HG02840 (cell line): ENCODE measurements at regions not wholly inside any gene's neighbourhood (a gene's known extent, or its start where the extent isn't known, plus 50 kb on each side); places are given as distances from the start of the nearest gene placed in this dataset.
"Not testable (repeated sequence)": the region's sequence is repeated elsewhere in the genome, so short reads cannot be mapped to it uniquely, and the experiment has no call there.

Experiments
- ATAC-seq: cut with Tn5 transposase; IDR thresholded peaks from one replicate; pipeline ENCODE4 v1.9.1; 2021; ENCODE audit warnings: mild to moderate bottlenecking, moderate library complexity, moderate number of reproducible peaks; ENCODE audit not compliant: unreplicated experiment, low FRiP score

DNA sequence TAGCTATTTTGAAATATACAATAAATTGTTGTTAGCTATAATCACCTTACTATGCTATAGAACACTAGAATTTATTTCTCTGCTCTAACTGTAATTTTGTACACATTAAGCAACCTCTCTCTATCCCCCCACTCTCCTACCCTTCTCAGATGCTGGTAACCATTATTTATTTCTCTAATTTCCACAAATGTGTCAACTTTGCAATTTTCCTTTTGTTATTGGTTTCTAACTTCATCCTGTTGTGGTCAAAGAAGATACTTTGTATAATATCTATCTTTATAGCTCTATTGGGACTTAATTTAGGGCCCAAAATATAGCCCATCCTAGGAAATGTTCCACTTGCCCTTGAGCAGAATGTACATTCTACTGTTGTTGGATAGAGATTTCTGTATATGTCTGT lies 229.3 kb downstream of the SATB1 start:
- no peak for ATAC-seq

DNA sequence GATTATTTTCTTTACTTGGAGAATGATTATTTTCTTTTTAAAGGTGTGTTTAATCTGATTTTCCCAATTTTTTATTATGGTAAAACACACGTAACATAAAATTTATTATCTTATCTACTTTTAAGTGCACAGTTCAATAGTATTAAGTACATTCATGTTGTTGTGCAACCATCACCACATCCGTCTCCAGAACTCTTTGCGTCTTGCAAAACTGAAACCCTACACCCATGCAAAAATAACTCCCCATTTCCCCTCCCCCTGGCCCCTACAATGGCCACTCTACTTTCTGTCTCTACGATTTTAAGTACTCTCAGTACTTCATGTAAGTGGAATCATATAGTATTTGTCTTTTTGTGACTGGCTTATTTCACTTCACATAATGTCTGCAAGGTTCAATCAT lies 230.7 kb downstream of the SATB1 start:
- no peak for ATAC-seq

DNA sequence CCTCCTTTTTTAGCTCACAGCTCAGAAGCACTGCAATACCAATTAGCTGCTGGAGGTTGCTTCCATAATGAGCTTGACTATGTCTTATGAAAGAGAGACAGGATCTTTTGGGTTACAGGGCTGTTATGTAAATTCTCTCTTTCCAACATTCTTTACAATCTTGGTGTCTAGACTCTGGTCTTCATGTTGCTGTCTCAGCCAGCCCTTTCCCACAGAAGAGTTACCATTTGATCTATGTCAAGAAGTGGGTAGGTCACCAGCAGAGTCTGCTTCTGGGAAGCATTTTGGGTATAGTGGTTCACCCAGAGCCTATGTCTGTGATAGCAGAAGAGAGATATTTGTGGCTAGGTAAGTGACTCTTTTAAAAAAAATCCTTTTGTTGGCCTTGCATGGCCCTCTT lies 234.5 kb downstream of the SATB1 start:
- no peak for ATAC-seq

DNA sequence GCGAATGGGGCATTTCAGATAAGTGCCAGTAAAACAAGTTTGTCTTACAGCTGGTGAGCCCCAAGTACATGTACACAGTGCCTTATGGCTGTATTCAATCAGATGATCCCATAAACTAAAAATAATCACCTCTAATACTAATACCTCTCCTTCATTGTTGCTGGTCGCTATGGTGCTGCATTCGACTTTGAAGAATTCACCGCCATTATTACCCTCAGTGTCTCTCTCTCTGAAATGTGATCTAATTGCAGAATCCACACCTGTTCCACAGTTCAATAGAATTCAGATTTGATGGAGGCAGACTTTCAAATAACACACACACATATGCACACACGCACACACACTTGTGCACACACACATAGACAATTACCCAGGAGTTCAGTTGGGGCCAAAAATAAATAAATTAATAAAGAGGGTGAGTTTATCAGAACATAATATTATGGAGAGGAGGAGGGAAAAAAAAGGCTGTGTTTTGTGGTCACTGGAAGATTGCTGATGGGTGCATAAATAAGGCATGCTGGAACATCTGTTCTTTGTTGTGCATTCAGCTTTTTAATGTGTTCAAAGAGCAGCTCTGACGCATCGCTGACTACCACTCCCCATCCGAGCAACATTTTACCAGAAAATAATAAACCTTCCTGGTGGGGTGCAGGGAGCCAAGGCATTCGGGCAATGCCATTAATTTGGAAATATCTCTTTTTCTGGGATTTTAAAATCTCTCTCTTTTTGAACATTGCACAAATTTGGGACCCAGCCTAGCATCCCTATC lies 235.7 kb downstream of the SATB1 start:
- no peak for ATAC-seq

DNA sequence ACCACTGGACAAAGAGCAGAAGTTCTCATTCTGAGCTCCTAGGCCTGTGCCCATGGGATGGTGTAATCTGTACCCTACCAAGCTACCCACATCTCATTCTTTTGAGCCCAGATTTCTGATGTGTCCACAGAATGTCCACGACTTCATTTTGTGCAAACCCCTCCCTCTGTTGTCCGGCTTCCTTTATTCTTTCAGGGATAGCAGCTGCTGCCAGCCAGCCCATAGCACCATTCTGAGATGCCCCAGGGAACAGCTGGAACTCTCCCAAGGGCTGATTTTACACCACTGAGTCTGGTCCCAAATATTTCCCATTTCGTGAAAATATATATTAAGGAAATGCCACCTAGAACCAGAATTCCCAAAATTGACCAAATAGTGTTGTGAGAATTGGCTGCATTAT lies 236.6 kb downstream of the SATB1 start:
- no peak for ATAC-seq

DNA sequence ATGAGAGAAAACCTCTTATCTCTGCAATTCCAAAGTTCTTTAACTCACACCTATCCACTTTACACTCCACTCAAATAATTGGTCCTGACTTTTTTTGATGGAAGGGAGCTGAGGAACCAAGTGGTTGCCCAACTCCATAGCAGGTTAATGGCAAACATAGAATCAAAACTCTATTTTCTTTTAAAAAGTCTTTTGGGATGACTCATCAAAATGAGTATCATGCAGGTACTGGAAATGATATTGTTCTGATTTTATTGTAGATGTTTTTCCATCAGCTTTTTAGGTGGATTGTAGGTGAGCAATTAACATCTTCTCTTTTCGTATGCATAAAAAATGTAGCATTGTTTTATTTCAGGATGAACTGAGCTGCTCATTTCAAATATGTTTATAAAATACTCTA lies 239.5 kb downstream of the SATB1 start:
- ATAC-seq = no peak

DNA sequence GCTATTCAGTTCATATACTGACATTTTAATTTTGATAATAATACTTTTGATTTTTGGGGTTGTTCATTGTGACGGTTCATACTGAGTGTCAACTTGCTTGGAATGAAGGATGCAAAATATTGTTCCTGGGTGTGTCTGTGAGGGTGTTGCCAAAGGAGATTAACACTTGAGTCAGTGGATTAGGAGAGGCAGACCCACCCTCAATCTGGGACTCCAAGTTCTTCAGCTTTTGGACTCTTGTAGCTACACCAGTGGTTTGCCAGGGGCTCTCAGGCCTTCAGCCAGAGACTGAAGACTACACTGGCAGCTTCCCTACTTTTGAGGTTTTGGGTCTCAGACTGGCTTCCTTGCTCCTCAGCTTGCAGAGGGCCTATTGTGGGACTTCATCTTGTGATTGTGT lies 242.2 kb downstream of the SATB1 start:
- ATAC-seq = not testable (repeated sequence)

DNA sequence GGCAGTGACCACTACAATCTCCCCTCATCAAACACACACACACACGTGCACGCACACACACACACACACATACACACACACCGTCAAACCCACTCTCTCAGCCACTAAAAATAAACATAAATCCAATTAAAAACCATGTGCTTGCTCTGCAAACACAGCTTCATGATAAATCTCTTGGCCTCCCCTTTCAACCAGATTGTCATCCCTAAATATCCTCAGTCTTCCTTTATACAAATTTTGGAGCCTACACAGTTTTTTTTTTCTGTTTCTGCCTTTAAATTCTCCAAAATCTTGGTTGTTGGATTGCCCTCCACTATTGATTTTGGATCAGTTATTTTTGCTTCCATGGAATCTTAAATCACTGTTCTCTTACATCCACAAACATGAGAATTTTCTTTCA lies 245.6 kb downstream of the SATB1 start:
- ATAC-seq = no peak

DNA sequence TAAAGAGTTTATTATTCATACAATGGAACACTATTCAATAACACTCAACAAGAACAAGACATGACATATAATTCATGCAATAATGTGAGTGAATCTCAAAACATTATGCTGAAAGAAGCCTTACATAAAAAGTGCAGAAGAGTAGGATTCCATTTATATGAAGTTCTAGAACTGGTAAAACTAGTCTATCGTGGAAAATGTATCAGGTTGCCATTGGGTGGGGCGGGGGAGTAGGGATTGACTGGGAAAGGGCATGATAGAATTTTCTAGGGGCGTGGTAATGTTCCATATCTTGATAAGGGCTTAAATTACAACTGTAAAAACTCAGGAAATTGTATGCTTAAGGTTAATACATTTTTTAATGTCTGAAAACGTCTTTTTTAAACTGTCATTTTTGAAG lies 247.9 kb downstream of the SATB1 start:
- ATAC-seq = no peak

DNA sequence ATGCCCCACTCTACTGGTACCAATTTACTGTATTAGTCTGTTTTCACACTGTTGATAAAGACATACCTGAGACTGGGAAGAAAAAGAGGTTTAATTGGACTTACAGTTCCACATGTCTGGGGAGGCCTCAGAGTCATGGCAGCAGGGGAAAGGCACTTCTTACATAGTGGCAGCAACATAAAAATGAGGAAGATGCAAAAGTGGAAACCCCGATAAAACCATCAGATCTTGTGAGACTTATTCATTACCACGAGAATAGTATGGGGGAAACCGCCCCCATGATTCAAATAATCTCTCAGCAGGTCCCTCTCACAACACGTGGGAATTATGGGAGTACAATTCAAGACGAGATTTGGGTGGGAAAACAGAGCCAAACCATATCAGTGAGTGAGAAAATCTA lies 251.2 kb downstream of the SATB1 start:
- ATAC-seq = not testable (repeated sequence)

DNA sequence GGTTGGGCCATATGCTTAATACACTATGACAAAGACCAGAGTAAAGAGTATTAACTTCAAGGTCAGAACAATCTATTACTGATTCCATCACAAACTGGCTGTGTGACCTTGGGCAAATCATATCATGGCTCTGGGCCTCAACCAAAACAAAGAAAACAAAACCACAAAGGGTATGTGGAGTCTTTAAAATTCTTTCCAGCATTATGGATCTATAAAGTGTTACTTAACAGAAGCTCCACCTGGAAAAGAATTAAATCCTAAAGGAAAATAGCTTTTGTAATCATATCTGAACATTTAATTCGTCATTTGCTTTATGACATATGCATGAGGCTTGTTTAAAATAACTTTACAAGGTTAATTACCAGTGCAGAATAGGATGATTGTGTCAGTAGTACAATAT lies 265.5 kb downstream of the SATB1 start:
- no peak for ATAC-seq

DNA sequence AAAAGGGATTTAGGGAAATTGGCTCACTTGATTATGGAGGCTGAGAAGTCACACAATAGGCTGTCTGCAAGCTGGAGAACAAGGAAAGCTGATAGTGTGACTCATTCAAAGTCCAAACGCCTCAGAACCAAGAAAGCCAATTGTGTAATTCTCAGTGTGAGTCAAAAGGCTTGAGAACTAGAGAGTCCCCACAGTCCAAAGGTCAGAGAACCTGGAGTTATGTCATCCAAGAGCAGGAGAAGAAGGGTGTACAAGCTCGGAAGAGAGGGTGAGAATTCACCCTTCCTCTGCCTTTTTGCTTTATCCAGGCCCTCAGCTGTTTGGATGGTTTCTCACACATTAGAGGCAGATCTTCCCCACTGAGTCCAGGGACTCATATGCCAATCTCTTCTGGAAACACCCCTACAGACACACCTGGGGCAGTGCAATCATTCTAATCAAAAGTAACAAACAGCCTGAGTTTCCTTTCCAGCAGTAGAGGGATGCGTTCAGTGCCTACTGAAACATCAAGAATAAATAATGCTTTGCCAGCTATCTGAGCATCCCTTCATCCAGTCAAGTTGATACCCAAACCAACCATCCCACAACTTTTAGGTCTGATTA lies 271.5 kb downstream of the SATB1 start:
- no peak for ATAC-seq

DNA sequence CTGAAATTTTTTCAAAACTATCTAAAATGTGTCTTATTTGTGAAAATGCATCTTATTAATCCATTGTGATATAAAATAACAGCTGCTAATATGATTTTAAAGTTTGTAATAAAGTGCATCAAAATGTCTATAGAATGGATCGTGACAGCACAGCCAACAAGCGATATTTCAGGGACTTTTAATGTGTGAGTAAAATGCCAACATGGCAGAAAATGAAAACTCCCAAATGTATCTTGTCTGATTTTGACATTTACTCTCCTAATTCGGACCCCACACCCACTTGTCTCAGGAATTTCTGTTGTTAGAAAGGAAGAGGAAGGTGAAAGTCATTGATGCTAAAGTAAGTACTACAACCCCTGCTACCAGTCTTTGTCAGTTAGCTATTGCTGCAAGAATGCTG lies 273.9 kb downstream of the SATB1 start:
- no peak for ATAC-seq

DNA sequence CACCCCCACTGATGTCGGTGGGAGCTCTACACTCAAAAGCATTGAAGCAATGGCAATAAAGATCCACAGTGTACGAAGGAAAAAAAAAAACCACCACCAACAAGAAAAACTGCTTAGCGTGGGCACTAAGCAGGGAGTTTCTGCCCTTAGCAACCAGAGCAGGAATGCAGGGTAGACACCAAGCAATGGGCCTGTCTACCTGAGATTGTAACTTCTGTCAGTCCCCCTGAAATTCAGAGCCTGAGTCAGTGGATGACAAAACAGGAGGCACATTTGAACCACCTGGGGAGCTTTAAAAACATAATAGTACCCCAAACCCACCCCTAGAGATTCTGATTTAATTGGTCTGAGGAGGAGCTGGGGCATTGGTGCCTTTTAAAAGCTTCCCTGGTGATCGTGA lies 275.2 kb downstream of the SATB1 start:
- ATAC-seq = no peak

DNA sequence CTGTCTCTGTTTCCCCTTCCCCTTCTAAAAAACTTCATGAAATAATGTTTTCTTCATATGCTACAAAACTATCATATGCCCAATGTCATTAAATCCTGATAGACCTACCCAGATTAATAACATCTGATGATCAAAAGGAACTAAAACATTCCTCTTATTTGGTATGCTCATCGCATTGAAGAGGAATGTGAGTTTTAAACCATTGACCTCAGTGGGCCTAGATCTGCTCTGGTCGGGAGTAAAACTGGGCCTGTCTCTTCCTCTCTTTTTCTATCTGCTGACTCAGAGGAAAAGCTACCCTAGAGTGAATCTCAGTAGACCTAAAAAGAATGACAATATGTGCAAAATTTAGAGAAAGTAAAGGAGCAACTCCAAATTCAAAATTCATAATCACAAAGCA lies 275.8 kb downstream of the SATB1 start:
- no peak for ATAC-seq

DNA sequence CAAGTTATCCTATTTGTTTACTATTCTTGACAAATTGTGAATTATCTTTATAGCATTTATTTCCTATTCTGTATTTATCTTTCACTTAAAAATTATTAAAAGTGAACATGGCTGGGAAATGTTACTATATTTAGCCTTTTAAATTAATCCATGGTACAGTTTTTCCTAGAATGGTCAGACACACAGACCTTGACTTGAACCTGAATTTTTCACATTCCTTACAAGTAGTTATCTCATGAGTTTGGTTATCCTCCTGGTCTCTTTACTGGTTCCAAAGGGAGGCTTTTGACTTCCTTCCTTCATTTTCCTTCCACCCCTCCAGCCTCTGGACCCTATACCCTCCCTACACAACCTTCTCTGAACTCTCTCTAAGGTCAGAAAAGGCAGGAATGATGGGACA lies 280.6 kb downstream of the SATB1 start:
- ATAC-seq = no peak

DNA sequence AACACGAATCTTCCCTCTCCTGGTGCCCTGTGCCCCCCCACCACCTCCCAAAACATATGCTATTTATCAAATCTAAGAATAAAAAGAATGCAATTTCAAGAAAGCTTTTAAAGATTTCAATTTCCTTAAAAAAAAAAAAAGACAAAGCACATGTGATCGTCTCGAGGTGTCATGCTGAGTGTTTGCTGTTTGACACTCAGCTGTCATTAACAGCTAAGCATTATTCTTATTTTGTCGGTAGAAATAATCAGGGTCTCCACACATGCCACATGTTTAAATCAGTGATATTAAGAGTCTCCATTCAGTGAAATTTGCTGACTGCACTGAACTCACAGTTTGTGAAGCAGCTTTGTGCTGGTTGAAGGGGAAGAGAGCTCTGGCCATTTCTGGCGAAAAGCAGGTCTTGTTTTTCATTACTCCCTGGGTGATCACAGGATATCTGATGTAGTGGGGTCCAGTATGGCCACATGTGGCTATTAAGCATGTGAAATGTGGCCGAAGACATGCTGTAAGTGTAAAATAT lies 281.8 kb downstream of the SATB1 start:
- ATAC-seq = no peak

DNA sequence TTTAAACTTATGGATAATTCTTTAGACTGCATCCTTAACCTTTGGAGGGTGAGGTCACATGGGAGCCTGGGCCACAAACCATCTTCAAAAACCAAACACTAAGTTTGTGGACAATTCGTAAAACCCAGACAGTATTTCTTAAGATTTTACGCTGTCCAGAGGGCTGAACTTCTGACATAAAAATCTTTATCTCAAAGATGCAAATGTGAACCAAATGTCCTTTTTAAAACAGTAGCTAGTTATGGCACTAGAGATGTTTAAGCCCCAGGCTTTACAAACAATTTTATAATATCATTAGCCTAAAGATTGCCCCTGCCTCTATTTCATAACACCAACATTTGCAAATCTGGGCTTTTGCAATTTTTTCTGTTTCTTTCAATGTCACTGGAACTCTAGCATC lies 287.2 kb downstream of the SATB1 start:
- no peak for ATAC-seq

DNA sequence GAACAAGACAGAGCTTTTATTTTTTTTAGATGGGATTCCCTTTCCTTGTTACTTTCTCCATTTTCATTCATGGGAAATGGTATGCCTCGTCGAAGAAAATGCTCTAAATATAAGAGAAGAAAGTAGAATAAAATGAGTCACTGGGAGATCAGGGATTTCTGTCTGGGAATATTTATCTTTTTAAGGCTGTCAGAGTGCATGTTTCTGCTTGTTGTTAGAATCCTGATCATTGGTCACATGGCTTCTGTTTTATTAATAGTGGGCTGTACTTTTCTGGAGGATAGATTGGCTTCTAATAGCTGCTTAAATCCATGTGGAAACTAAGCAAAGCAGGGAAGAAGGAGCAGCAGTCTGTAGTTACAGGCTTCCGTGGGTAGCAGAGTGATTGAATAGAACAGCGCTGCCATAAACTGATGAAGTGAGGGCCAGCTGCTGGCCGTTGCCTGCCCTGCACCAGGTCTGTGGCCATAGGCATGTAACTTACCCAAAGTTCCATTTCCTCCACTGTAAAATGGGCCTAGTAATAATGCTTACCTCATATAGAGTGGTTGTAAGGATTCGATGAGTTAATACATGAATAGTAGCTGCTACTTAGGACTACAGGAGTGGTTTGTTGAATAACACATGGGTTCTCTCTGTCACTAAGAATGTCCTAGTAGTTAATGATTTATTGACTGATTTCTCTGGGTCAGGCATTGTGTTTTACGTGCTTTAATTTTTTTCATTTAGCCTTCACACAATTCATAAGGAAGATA lies 289.9 kb downstream of the SATB1 start:
- ATAC-seq = no peak

DNA sequence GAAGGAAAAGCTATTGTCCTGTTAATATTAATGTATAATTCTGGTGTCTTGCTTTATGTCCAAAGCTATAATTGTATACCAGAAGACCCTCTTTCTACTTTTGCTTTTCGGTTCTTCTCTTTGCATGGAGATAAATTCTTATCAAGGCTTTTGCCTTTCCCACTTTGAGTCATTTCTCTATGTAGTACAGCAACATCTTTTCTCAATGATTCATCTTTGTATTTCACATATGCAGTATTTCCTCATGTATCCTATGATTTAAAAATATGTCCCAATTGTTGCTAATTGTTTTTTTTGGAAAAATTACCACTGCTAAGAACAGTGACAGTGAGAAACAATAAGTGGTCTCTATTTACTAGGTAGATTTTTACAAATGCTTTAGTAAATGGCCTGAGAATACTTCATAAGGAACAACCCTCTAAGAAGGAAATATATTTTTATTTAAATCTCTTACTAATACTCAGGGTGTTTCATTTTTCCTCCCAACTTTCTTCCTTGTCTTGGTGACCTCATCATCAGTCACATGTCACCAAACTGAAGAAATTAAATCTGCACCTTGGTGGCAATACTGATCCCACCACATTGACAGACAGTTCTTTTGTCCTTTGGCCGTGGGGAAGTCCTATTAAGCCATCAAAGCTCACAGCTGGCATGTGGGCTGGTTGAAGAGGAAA lies 290.6 kb downstream of the SATB1 start:
- ATAC-seq = no peak

DNA sequence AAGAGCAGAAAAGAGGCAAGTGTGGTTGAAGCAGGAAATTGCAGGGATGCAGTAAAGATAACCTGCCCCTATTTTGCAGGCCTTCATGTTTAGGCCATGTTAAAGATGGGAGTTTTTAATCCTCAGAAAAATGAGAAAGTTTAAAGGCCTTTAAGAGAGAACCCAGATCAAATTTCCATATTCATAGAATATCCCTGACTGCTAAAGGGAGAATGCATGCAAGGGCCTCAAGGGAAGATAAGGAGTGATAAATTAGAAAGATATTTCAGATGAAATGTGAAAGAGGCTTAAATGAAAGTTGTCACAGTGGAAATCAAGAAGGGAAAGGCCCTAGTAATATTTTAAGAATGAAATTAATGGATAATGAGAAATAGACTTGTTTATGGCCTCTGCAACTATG lies 292.1 kb downstream of the SATB1 start:
- no peak for ATAC-seq
